Endothelial cell of umbilical vein (primary cell): ENCODE measurements at regions not wholly inside any gene's neighbourhood (a gene's known extent, or its start where the extent isn't known, plus 50 kb on each side); places are given as distances from the start of the nearest gene placed in this dataset.

Experiments
- BruUV-seq: library from RNA; stranded (reverse); fragments of 400-500 nt; replicated peaks from 2 replicates; lab custom pipeline; 2021; lab: Mats Ljungman, UMichigan
- CTCF ChIA-PET: fragments of 300-600, 350-600 bp; sonication (Branson Sonifier 250); formaldehyde crosslinking; loops from one replicate; lab custom pipeline; 2021; ENCODE audit warnings: antibody characterized with exemption, inconsistent platforms; lab: Charles Lee
- POLR2A ChIA-PET: fragments of 300-600, 350-600 bp; sonication (Branson Sonifier 250); formaldehyde crosslinking; loops from one replicate; lab custom pipeline; 2021; ENCODE audit warnings: antibody characterized with exemption, inconsistent platforms; lab: Charles Lee
- DNase-seq: peaks from one replicate; pipeline ENCODE4 v3.0.0-alpha.2; 2011; ENCODE audit warnings: low read depth, low spot score
- FAIRE-seq: peaks from 2 replicates; lab custom pipeline; 2011; peaks lifted over from hg19 to GRCh38; lab: Jason Lieb, UNC
- H2AFZ ChIP-seq: 2 replicates; pipeline ENCODE4 v1.6.0; 2012; ENCODE audit warnings: low read depth, low read length, control low read depth, inconsistent platforms
- H3K27ac ChIP-seq: 2 replicates; pipeline ENCODE4 v1.5.1; 2011; ENCODE audit warnings: low read depth, mild to moderate bottlenecking, control low read depth, low read length, moderate library complexity; ENCODE audit not compliant: insufficient read depth
- H3K27me3 ChIP-seq, 2 experiments: 2 replicates each; pipeline versions ENCODE4 v1.6.0 to v1.6.1; 2011; ENCODE audit warnings: low read length in 2 of 2, mixed read lengths in 1 of 2; ENCODE audit not compliant: control insufficient read depth in 2 of 2, insufficient read depth in 2 of 2
- H3K36me3 ChIP-seq, 2 experiments: 2 replicates in 1 of 2; 3 replicates in 1 of 2; pipeline ENCODE4 v1.5.1; 2011; ENCODE audit warnings: low read length in 2 of 2, mild to moderate bottlenecking in 1 of 2, moderate library complexity in 1 of 2; ENCODE audit not compliant: control insufficient read depth in 2 of 2, insufficient read depth in 2 of 2; ENCODE audit errors: extremely low read depth in 1 of 2
- H3K4me1 ChIP-seq: 3 replicates; pipeline ENCODE4 v1.5.1; 2011; ENCODE audit warnings: mild to moderate bottlenecking, low read length; ENCODE audit not compliant: control insufficient read depth, insufficient read depth; ENCODE audit errors: extremely low read depth
- H3K4me2 ChIP-seq: 2 replicates; pipeline ENCODE4 v1.6.1; 2011; ENCODE audit warnings: low read length, control low read depth, mixed read lengths; ENCODE audit not compliant: insufficient read depth
- H3K4me3 ChIP-seq, 3 experiments: fragments of 200-600 bp in 1 of 3; sonication (generic), shearing (Covaris generic) in 1 of 3; replicated peaks in 1 of 3; 2 replicates each; pipeline ENCODE4 v1.5.1; 2011 to 2016; ENCODE audit warnings: control low read depth in 3 of 3, low read length in 3 of 3, mild to moderate bottlenecking in 2 of 3, inconsistent platforms in 1 of 3, low read depth in 1 of 3, moderate library complexity in 1 of 3; ENCODE audit not compliant: insufficient read depth in 1 of 3
- H3K79me2 ChIP-seq: 2 replicates; pipeline ENCODE4 v1.6.0; 2012; ENCODE audit warnings: low read length, inconsistent platforms; ENCODE audit not compliant: control insufficient read depth, insufficient read depth
- H3K9ac ChIP-seq: replicated peaks from 2 replicates; pipeline ENCODE3; 2011; ENCODE audit warnings: low read length, control low read depth; ENCODE audit not compliant: insufficient read depth; ENCODE audit errors: extremely low read depth
- H3K9me1 ChIP-seq: replicated peaks from 3 replicates; pipeline ENCODE4 v1.6.0; 2011; ENCODE audit warnings: mild to moderate bottlenecking, low read length; ENCODE audit not compliant: control insufficient read depth, insufficient read depth; ENCODE audit errors: extremely low read depth
- H3K9me3 ChIP-seq: replicated peaks from 2 replicates; pipeline ENCODE4 v1.5.1; 2012; ENCODE audit warnings: low read length, inconsistent platforms; ENCODE audit not compliant: control insufficient read depth, insufficient read depth
- H4K20me1 ChIP-seq: replicated peaks from 2 replicates; pipeline ENCODE3; 2011; ENCODE audit warnings: mild to moderate bottlenecking, low read length; ENCODE audit not compliant: control insufficient read depth, insufficient read depth; ENCODE audit errors: extremely low read depth
- CTCF ChIP-seq, 2 donors: IDR thresholded peaks; 1 replicate in 1 of 2; 2 replicates in 1 of 2; pipeline ENCODE4 v1.5.1; 2011; ENCODE audit warnings: low read length in 2 of 2, mild to moderate bottlenecking in 2 of 2, moderate library complexity in 2 of 2, control low read depth in 1 of 2, inconsistent platforms in 1 of 2, low read depth in 1 of 2; ENCODE audit not compliant: insufficient read depth in 1 of 2; ENCODE audit errors: extremely low read depth in 1 of 2
- EZH2 ChIP-seq: IDR thresholded peaks from 2 replicates; pipeline ENCODE4 v1.6.1; 2012; ENCODE audit warnings: borderline replicate concordance, low read depth, mild to moderate bottlenecking, moderate library complexity, low read length, inconsistent platforms; ENCODE audit not compliant: severe bottlenecking
- FOS ChIP-seq: IDR thresholded peaks from 2 replicates; pipeline ENCODE4 v1.6.1; 2011; ENCODE audit warnings: mild to moderate bottlenecking, low read length, moderate library complexity, borderline replicate concordance; ENCODE audit not compliant: insufficient read depth
- GATA2 ChIP-seq: IDR thresholded peaks from 2 replicates; pipeline ENCODE4 v1.7.0; 2011; ENCODE audit warnings: low read depth, mild to moderate bottlenecking, moderate library complexity, mixed read lengths, low read length; ENCODE audit not compliant: insufficient read length, insufficient read depth
- JUN ChIP-seq: IDR thresholded peaks from 2 replicates; pipeline ENCODE4 v1.6.1; 2011; ENCODE audit warnings: borderline replicate concordance, low read depth; ENCODE audit not compliant: insufficient read length, insufficient read depth
- MAX ChIP-seq: IDR thresholded peaks from 2 replicates; pipeline ENCODE4 v1.6.1; 2011; ENCODE audit not compliant: insufficient read depth, insufficient read length
- MYC ChIP-seq: IDR thresholded peaks from one replicate; pipeline ENCODE4 v1.6.1; 2011; ENCODE audit warnings: mild to moderate bottlenecking, low read depth, low read length
- POLR2A ChIP-seq: IDR thresholded peaks from 2 replicates; pipeline ENCODE4 v1.6.1; 2012; ENCODE audit warnings: low read depth, mild to moderate bottlenecking, control low read depth, low read length
- POLR2AphosphoS5 ChIP-seq: IDR thresholded peaks from 2 replicates; pipeline ENCODE4 v1.6.1; 2012; ENCODE audit warnings: low read depth, mild to moderate bottlenecking, control low read depth, low read length, moderate library complexity; ENCODE audit not compliant: insufficient read depth
- dilution Hi-C: fragments of 300-500 bp; cut with MboI; formaldehyde crosslinking; loops from one replicate; pipeline ENCODE4 v1.15.0; 2019; ENCODE audit warnings: low sequenced_read_pairs; ENCODE audit not compliant: extremely low pct_ligation_motif_present
- intact Hi-C: fragments of 100-400 bp; cut with micrococcal nuclease; formaldehyde crosslinking; loops from one replicate; pipeline ENCODE4 v1.10.0; 2022

- no peak for FAIRE-seq
- H3K27me3 ChIP-seq: no peaks in the 10 kb centered on the region
- H3K9me3 ChIP-seq: peaks cover 8% of the 10 kb centered on the region
- H3K79me2 ChIP-seq: no peaks in the 10 kb centered on the region
- BruUV-seq: no TSS peak
- TF ChIP-seq MYC: no peak
- no peak for TF ChIP-seq JUN
- no peak for TF ChIP-seq EZH2
- no peak for TF ChIP-seq POLR2A
- TF ChIP-seq MAX: no peak
- TF ChIP-seq CTCF (IDR thresholded peaks at IDR 0.05; ENCODE audit: extremely low read depth in 1 of 2, insufficient read depth in 1 of 2, low read depth in 1 of 2, low read length in 2 of 2): no peak
- no peak for TF ChIP-seq GATA2
- TF ChIP-seq FOS: no peak
- no peak for TF ChIP-seq POLR2AphosphoS5
- H3K36me3 ChIP-seq: no peaks in the 10 kb centered on the region
- no peak overlapping the region for H3K27ac ChIP-seq
- intact Hi-C loops (no loop called here), dilution Hi-C loops (no loop called here)
- no peak overlapping the region for H3K4me2 ChIP-seq
- H3K9me1 ChIP-seq: no peaks in the 10 kb centered on the region
- ChIA-PET POLR2A (no interaction called here), CTCF (no interaction called here)
- H3K4me1 ChIP-seq: no peaks in the 10 kb centered on the region
- no peak overlapping the region for H3K4me3 ChIP-seq
- DNase-seq: no peak
- no peak overlapping the region for H3K9ac ChIP-seq
- no peaks in the 10 kb centered on the region for H4K20me1 ChIP-seq
- no peak overlapping the region for H2AFZ ChIP-seq
These were observed 1432.6 kb upstream of the TENM3 start for GRCh38 chr4:180810581-180810980.
